ENCODE measurements at regions not wholly inside any gene's neighbourhood (a gene's known extent, or its start where the extent isn't known, plus 50 kb on each side); places are given as distances from the start of the nearest gene placed in this dataset.

GRCh38 chr10:126734967-126735366, 64.5 kb upstream of the C10orf90 start:
- TF ChIP-seq CTCF (IDR thresholded peaks at IDR 0.05): no peak
- no peak for TF ChIP-seq POLR2AphosphoS5 (IDR thresholded peaks at IDR 0.05)
- TF ChIP-seq POLR2A (IDR thresholded peaks at IDR 0.05): no peak
